Activated naive CD4-positive, alpha-beta T cell treated with anti-CD3 and anti-CD28 coated beads, Interleukin-2, amount 50 U/mL, for 24 hours (primary cell): ENCODE measurements at regions not wholly inside any gene's neighbourhood (a gene's known extent, or its start where the extent isn't known, plus 50 kb on each side); places are given as distances from the start of the nearest gene placed in this dataset.

Source experiments
- H3K27ac Mint-ChIP-seq: one replicate; pipeline ENCODE4 v1.8.0; 2021; ENCODE audit warnings: mild to moderate bottlenecking, mixed read lengths
- H3K27me3 Mint-ChIP-seq: one replicate; pipeline ENCODE4 v1.8.0; 2021; ENCODE audit warnings: mixed read lengths
- H3K36me3 Mint-ChIP-seq: one replicate; pipeline ENCODE4 v1.8.0; 2021; ENCODE audit warnings: mixed read lengths
- H3K4me1 Mint-ChIP-seq: one replicate; pipeline ENCODE4 v1.8.0; 2021; ENCODE audit warnings: mixed read lengths
- H3K4me3 Mint-ChIP-seq: one replicate; pipeline ENCODE4 v1.8.0; 2021; ENCODE audit warnings: mild to moderate bottlenecking, mixed read lengths
- H3K9me3 Mint-ChIP-seq: one replicate; pipeline ENCODE4 v1.8.0; 2021; ENCODE audit warnings: mixed read lengths

GRCh38 chr12:3336606-3337311 lies 154.2 kb upstream of the PRMT8 start:
- Mint-ChIP-seq H3K4me1 (no peaks in the 10 kb centered on the region), H3K9me3 (no peaks in the 10 kb centered on the region), H3K27me3 (peaks cover 8% of the 10 kb centered on the region), H3K27ac (no peak overlapping the region), H3K36me3 (no peaks in the 10 kb centered on the region), H3K4me3 (no peak overlapping the region)

GRCh38 chr12:3337944-3338343 lies 153.1 kb upstream of the PRMT8 start:
- Mint-ChIP-seq H3K27ac (no peak overlapping the region), H3K27me3 (peaks cover 8% of the 10 kb centered on the region), H3K4me3 (no peak overlapping the region), H3K4me1 (no peaks in the 10 kb centered on the region), H3K36me3 (no peaks in the 10 kb centered on the region), H3K9me3 (no peaks in the 10 kb centered on the region)

- Mint-ChIP-seq H3K4me3 (no peak overlapping the region), H3K4me1 (no peaks in the 10 kb centered on the region), H3K27me3 (peaks cover 8% of the 10 kb centered on the region), H3K36me3 (no peaks in the 10 kb centered on the region), H3K9me3 (no peaks in the 10 kb centered on the region), H3K27ac (no peak overlapping the region)
Observed at GRCh38 chr12:3339221-3339620, 151.8 kb upstream of the PRMT8 start.

- Mint-ChIP-seq H3K36me3 (no peaks in the 10 kb centered on the region), H3K4me3 (no peak overlapping the region), H3K9me3 (no peaks in the 10 kb centered on the region), H3K4me1 (no peaks in the 10 kb centered on the region), H3K27me3 (peaks cover 9% of the 10 kb centered on the region), H3K27ac (no peak overlapping the region)
Observed at GRCh38 chr12:3341594-3341993, 149.4 kb upstream of the PRMT8 start.

GRCh38 chr12:3342051-3342450 lies 149.0 kb upstream of the PRMT8 start:
- no peaks in the 10 kb centered on the region for H3K9me3 Mint-ChIP-seq
- no peak overlapping the region for H3K27ac Mint-ChIP-seq
- H3K36me3 Mint-ChIP-seq: no peaks in the 10 kb centered on the region
- H3K27me3 Mint-ChIP-seq: peaks cover 10% of the 10 kb centered on the region
- no peaks in the 10 kb centered on the region for H3K4me1 Mint-ChIP-seq
- H3K4me3 Mint-ChIP-seq: no peak overlapping the region

GRCh38 chr12:3348055-3348454 lies 142.9 kb upstream of the PRMT8 start:
- H3K27ac Mint-ChIP-seq: no peak overlapping the region
- H3K9me3 Mint-ChIP-seq: no peaks in the 10 kb centered on the region
- no peaks in the 10 kb centered on the region for H3K36me3 Mint-ChIP-seq
- no peaks in the 10 kb centered on the region for H3K4me1 Mint-ChIP-seq
- peaks cover 6% of the 10 kb centered on the region for H3K27me3 Mint-ChIP-seq
- H3K4me3 Mint-ChIP-seq: no peak overlapping the region

- Mint-ChIP-seq H3K9me3 (no peaks in the 10 kb centered on the region), H3K4me1 (no peaks in the 10 kb centered on the region), H3K27me3 (peaks cover 2% of the 10 kb centered on the region), H3K4me3 (no peak overlapping the region), H3K27ac (no peak overlapping the region), H3K36me3 (no peaks in the 10 kb centered on the region)
Observed at GRCh38 chr12:3350432-3350831, 140.6 kb upstream of the PRMT8 start.

- no peak overlapping the region for H3K27ac Mint-ChIP-seq
- no peak overlapping the region for H3K4me3 Mint-ChIP-seq
- H3K4me1 Mint-ChIP-seq: no peaks in the 10 kb centered on the region
- H3K9me3 Mint-ChIP-seq: no peaks in the 10 kb centered on the region
- no peaks in the 10 kb centered on the region for H3K36me3 Mint-ChIP-seq
- H3K27me3 Mint-ChIP-seq: peaks cover 2% of the 10 kb centered on the region
Observed at GRCh38 chr12:3351731-3352130, 139.3 kb upstream of the PRMT8 start.

- Mint-ChIP-seq H3K4me1 (no peaks in the 10 kb centered on the region), H3K36me3 (no peaks in the 10 kb centered on the region), H3K27me3 (no peaks in the 10 kb centered on the region), H3K9me3 (no peaks in the 10 kb centered on the region), H3K27ac (no peak overlapping the region), H3K4me3 (no peak overlapping the region)
Observed at GRCh38 chr12:3352230-3352629, 138.8 kb upstream of the PRMT8 start.

- H3K4me1 Mint-ChIP-seq: no peaks in the 10 kb centered on the region
- H3K4me3 Mint-ChIP-seq: no peak overlapping the region
- no peaks in the 10 kb centered on the region for H3K27me3 Mint-ChIP-seq
- no peak overlapping the region for H3K27ac Mint-ChIP-seq
- no peaks in the 10 kb centered on the region for H3K36me3 Mint-ChIP-seq
- H3K9me3 Mint-ChIP-seq: no peaks in the 10 kb centered on the region
Observed at GRCh38 chr12:3353621-3354020, 137.4 kb upstream of the PRMT8 start.

GRCh38 chr12:3354586-3354985 lies 136.4 kb upstream of the PRMT8 start:
- Mint-ChIP-seq H3K4me3 (no peak overlapping the region), H3K4me1 (no peaks in the 10 kb centered on the region), H3K27me3 (peaks cover 5% of the 10 kb centered on the region), H3K9me3 (no peaks in the 10 kb centered on the region), H3K36me3 (no peaks in the 10 kb centered on the region), H3K27ac (no peak overlapping the region)

- no peaks in the 10 kb centered on the region for H3K4me1 Mint-ChIP-seq
- H3K9me3 Mint-ChIP-seq: no peaks in the 10 kb centered on the region
- peaks cover 5% of the 10 kb centered on the region for H3K27me3 Mint-ChIP-seq
Observed at GRCh38 chr12:3355378-3355900, 135.6 kb upstream of the PRMT8 start.

GRCh38 chr12:3357950-3358525 lies 133.0 kb upstream of the PRMT8 start:
- H3K4me3 Mint-ChIP-seq: no peak overlapping the region
- no peaks in the 10 kb centered on the region for H3K9me3 Mint-ChIP-seq
- H3K27ac Mint-ChIP-seq: no peak overlapping the region
- peaks cover 8% of the 10 kb centered on the region for H3K27me3 Mint-ChIP-seq
- H3K4me1 Mint-ChIP-seq: no peaks in the 10 kb centered on the region
- H3K36me3 Mint-ChIP-seq: no peaks in the 10 kb centered on the region

More at GRCh38 chr12:3355378-3355900, 135.6 kb upstream of the PRMT8 start:
- Mint-ChIP-seq H3K36me3 (no peaks in the 10 kb centered on the region), H3K27ac (no peak overlapping the region), H3K4me3 (no peak overlapping the region)

GRCh38 chr12:3359478-3359877 lies 131.5 kb upstream of the PRMT8 start:
- Mint-ChIP-seq H3K27ac (no peak overlapping the region), H3K4me3 (no peak overlapping the region), H3K4me1 (no peaks in the 10 kb centered on the region), H3K36me3 (no peaks in the 10 kb centered on the region), H3K27me3 (peaks cover 11% of the 10 kb centered on the region), H3K9me3 (no peaks in the 10 kb centered on the region)

GRCh38 chr12:3361146-3361545 lies 129.9 kb upstream of the PRMT8 start:
- Mint-ChIP-seq H3K27ac (no peak overlapping the region), H3K36me3 (no peaks in the 10 kb centered on the region), H3K9me3 (no peaks in the 10 kb centered on the region), H3K27me3 (peaks cover 20% of the 10 kb centered on the region), H3K4me3 (no peak overlapping the region), H3K4me1 (no peaks in the 10 kb centered on the region)

- H3K36me3 Mint-ChIP-seq: no peaks in the 10 kb centered on the region
- no peak overlapping the region for H3K4me3 Mint-ChIP-seq
- H3K9me3 Mint-ChIP-seq: no peaks in the 10 kb centered on the region
- peaks cover 20% of the 10 kb centered on the region for H3K27me3 Mint-ChIP-seq
- no peaks in the 10 kb centered on the region for H3K4me1 Mint-ChIP-seq
- no peak overlapping the region for H3K27ac Mint-ChIP-seq
Observed at GRCh38 chr12:3362737-3363136, 128.3 kb upstream of the PRMT8 start.
